ENCODE measurements at regions not wholly inside any gene's neighbourhood (a gene's known extent, or its start where the extent isn't known, plus 50 kb on each side); places are given as distances from the start of the nearest gene placed in this dataset.

DNA sequence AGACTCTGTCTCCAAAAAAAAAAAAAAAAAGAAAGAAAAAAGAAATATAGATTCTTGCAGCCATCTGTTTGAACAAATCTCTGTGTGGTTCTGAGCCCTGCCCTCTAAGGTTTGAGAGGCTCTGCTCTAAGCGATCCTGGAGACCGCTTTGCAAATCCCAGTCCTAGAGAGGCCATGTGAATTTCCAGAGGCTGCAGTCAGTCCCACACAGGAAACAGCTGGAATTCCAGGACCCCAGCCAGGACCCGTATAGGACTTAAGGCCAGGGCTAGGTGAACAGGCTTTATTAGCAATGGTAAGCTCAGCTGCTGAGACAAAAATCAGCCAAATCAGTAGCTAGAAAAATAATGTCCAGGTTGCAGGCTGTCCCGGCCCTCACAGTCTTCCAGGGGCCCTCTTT lies 154.8 kb downstream of the RPS24 start:
- no peak for DNase-seq

GRCh38 chr10:78190051-78190825 lies 156.6 kb downstream of the RPS24 start:
- DNase-seq = no peak

DNA sequence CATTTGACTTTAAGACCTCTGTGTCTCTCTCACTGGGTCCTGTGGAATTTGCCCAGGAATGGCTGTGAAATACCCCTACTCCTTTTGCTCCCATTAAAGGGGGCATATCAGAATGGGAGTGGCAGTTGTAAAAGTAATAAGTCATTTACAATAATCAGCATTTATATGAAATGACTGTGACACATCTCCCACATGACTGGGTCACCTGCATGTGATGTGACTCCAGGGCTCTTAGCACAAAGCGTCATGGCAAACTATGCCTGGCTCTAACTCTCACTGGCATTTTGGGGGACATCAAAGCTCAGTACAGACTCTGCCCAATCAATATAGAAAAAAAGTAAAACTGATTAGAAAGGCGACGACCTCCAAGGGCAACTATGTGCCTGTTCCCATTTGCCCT lies 157.6 kb downstream of the RPS24 start:
- DNase-seq = no peak

DNA sequence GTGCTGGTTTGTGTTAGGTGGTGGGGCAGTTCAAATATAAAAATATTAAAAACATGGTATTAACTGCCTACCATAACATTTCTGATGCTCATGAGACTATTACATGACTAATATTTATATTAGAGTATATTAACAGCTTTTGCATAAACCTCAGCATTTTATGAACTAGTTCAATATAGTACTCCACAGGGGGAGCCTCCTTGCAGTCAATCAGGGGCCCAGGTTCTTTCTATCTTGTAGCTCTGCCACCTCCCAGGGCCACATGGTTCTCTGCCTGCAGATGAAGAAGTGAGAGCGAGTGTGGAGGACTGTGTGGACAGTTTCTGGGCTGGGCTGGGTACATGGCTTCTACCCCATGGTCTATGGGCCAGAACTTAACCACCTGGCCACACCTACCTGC lies 159.5 kb downstream of the RPS24 start:
- DNase-seq = no peak

DNA sequence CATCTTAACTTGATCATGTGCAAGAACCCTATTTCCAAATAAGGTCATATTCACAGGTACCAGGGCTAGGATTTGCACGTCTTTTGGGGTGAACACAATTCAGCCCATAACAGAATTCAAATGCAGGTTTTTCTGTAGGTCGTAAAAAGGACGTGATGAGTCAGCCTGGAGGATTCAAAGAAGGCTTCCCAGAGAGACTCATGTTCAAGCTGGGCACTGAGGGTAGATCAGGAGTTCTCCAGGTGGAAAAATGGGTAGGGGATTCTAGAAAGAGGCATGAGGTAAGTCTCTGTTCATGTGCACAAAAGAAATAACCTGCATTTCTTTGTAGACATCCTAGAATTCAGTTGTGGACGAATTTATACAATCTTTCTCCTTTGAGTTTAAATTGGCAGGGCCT lies 160.4 kb downstream of the RPS24 start:
- no peak for DNase-seq

- DNase-seq = no peak
These were observed 161.1 kb downstream of the RPS24 start for GRCh38 chr10:78194539-78195402.

GRCh38 chr10:78196396-78196795 lies 162.7 kb downstream of the RPS24 start:
- no peak for DNase-seq

DNA sequence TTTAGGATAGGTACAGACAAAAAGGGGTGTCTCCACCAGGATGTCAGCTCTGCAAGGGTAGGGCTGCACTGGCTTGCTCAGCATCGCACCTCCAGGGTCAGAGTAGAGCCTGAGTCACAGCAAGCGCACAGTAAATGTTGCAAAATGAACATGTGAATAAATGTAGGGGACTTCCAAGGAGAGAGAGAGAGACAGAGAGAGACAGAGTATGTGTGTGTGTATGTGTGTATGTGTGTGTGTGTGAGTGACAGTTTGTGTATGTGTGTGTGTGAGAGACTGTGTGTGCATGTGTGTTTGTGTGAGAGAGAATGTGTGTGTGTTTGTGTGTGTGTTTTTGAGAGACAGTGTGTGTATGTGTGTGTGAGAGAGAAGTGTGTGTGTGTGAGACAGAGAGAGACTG lies 163.3 kb downstream of the RPS24 start:
- no peak for DNase-seq

GRCh38 chr10:78197628-78198272 lies 164.1 kb downstream of the RPS24 start:
- no peak for DNase-seq

- no peak for DNase-seq
These were observed 165.5 kb downstream of the RPS24 start for GRCh38 chr10:78199005-78199725.

DNA sequence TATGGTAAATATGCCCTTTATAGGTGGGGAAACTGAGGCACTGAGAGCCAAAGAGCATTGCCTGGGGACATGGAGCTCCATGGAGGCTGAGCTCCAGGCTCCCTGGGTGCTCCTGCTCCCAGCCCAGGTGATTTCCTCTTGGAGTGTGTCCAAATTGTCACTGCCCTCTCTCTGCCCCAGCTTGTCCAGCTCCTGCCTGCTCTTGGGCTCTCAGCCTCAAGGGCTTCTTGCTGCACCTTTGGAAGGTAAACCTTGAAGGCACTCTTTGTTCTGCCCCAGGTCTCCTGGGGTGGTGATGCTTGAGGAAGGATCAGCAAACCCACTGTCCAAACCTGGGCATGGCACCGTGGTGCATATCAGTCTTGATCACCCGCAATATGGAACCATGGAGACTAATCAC lies 166.1 kb downstream of the RPS24 start:
- no peak for DNase-seq

DNA sequence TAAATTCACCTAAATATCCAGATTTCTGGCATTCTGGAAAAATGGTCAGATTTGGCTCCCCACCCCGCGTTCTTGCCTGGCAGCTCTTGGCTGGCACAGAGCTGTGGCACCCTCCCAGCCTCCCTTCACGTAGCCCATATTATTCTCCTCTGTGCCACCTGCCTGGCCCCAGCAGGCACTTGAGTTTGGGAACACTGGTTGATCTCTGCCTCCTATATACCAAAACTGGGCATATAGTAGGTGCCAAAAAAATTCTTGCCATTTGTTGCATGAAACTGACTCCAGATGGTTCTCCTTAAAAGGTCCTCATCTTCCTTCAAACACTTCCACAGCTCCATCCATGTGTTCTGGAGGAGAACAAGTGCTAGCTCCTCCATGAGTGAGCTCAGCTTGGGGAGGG lies 167.0 kb downstream of the RPS24 start:
- DNase-seq = no peak

GRCh38 chr10:78202386-78202785 lies 168.7 kb downstream of the RPS24 start:
- DNase-seq = no peak

DNA sequence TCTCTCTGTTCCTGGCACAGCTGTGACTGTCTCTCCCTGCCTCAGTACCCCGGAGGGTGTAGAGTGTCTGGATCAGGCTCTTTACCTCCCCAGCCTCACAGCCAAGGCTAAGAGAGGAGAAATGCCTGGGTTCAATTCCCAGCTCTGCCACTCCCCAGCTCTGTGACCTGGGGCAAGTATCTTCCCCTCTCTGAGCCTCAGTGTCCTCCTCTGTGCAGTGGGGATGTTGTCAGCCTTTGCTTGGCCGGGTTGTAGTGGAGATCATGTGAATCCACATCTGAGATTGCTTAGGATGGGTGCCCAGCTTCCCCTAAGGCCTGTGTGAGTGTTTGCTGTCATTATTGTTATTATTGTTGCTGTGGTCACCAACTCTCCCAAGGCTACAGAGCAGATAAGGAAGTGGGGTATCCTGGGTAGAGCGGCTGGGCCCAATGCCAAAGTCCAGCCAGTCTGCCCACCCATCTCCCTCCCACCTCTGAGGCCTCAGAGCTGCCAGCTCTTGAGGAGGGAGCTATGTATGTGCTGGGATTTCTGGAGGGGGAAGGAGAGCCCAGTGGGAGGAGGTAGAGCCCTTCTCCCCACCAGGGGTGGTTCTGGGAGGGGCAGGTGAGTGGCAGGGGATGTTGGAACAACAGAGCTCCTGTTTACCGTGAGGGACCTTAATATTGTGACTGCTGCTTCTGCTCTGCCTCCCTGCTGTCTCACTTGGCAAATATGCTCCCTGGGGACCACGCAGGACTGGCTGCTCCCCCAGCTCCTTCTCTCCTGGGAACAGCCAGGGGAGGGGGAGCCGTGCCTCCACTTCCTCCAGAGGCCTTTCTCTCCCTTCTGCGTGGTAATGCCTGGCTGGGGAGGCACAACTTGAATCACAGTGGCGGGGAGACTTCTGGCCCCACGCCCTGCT lies 170.5 kb downstream of the RPS24 start:
- DNase-seq = no peak

GRCh38 chr10:78205457-78206016 lies 171.9 kb downstream of the RPS24 start:
- no peak for DNase-seq

GRCh38 chr10:78207216-78207615 lies 173.6 kb downstream of the RPS24 start:
- no peak for DNase-seq

DNA sequence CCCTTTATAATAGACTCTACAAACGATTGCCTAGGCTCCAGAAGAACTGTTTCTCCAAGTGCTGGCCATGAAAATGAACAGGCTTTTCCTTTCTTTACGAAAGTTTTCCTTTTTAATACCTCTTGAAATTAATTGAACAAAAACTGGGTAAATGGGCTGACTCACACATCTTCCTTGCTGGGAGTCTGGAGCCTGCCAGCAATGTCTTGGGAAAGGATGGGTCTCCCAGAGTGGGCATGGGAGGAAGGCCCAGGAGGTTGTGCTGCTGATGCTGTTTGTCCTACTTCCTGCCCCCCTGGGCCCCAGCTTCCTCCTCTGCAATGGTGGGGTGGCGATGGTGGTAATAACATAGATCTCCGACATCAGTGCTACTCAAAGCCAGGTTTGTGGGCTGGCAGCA lies 174.1 kb downstream of the RPS24 start:
- DNase-seq = no peak

GRCh38 chr10:78209970-78210369 lies 176.3 kb downstream of the RPS24 start:
- DNase-seq = no peak

- DNase-seq = no peak
These were observed 176.9 kb downstream of the RPS24 start for GRCh38 chr10:78210548-78210947.

DNA sequence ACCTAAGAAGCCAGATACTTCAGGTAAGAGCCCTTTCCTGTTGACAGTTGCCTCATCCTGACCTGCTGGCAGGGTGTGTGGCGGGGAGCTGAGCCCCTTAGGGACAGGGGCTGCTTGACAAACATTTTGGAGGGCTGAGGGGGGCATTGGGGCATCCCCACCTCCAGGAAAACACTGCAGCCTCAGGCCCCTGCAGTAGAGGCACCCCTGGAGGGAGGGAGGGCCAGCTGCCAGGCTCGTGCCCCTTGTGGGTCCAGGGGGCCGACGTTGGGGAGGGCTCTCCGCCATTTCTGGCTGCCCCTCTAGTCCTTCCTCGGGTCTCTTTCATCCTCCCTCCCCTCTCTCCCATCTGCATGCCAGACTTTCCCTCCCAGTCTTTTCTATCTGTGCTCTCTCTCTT lies 177.3 kb downstream of the RPS24 start:
- no peak for DNase-seq

- no peak for DNase-seq
These were observed 177.9 kb downstream of the RPS24 start for GRCh38 chr10:78211561-78212051.
